CD14-positive monocyte (primary cell): ENCODE measurements at regions not wholly inside any gene's neighbourhood (a gene's known extent, or its start where the extent isn't known, plus 50 kb on each side); places are given as distances from the start of the nearest gene placed in this dataset.

Source experiments
- DNase-seq, 3 donors: peaks; one replicate each; pipeline ENCODE4 v3.0.0-alpha.2; 2011 to 2022
- H2AFZ ChIP-seq: 2 replicates; pipeline ENCODE4 v1.6.0; 2012; ENCODE audit warnings: mild to moderate bottlenecking, low read depth, low read length, inconsistent platforms; ENCODE audit not compliant: insufficient read depth, poor library complexity, severe bottlenecking
- H3K27ac ChIP-seq, 2 donors: 1 replicate in 1 of 2; 2 replicates in 1 of 2; pipeline ENCODE4 v1.5.1; 2012 to 2013; ENCODE audit warnings: low read length in 2 of 2, control low read depth in 1 of 2, inconsistent platforms in 1 of 2, low read depth in 1 of 2, mild to moderate bottlenecking in 1 of 2
- H3K27me3 ChIP-seq, 2 donors: one replicate each; pipeline versions ENCODE4 v1.6.0 to v1.6.1; 2011 to 2013; ENCODE audit warnings: low read length in 2 of 2; ENCODE audit not compliant: control insufficient read depth in 2 of 2, insufficient read depth in 2 of 2
- H3K36me3 ChIP-seq, 2 donors: replicated peaks in 1 of 2; 1 replicate in 1 of 2; 2 replicates in 1 of 2; pipeline versions ENCODE4 v1.5.1 to v1.6.1; 2012 to 2013; ENCODE audit warnings: low read length in 2 of 2, control low read depth in 1 of 2, inconsistent platforms in 1 of 2, mild to moderate bottlenecking in 1 of 2; ENCODE audit not compliant: insufficient read depth in 2 of 2, control insufficient read depth in 1 of 2
- H3K4me1 ChIP-seq, 2 donors: 1 replicate in 1 of 2; 2 replicates in 1 of 2; pipeline versions ENCODE4 v1.5.1 to v1.6.1; 2012 to 2013; ENCODE audit warnings: low read length in 2 of 2, control low read depth in 1 of 2, inconsistent platforms in 1 of 2, mild to moderate bottlenecking in 1 of 2, moderate library complexity in 1 of 2; ENCODE audit not compliant: insufficient read depth in 2 of 2, control insufficient read depth in 1 of 2
- H3K4me2 ChIP-seq: replicated peaks from 2 replicates; pipeline ENCODE3; 2012; ENCODE audit warnings: low read length, moderate library complexity, mild to moderate bottlenecking; ENCODE audit not compliant: poor library complexity, severe bottlenecking; ENCODE audit errors: extremely low read depth
- H3K4me3 ChIP-seq, 3 experiments: fragments of 200-600 bp in 1 of 3; sonication (generic) in 1 of 3; replicated peaks in 1 of 3; 1 replicate in 2 of 3; 2 replicates in 1 of 3; pipeline ENCODE4 v1.5.1; 2011 to 2013; ENCODE audit warnings: low read length in 3 of 3, mild to moderate bottlenecking in 3 of 3, control low read depth in 2 of 3, low read depth in 2 of 3, inconsistent platforms in 1 of 3, moderate library complexity in 1 of 3
- H3K79me2 ChIP-seq: 2 replicates; pipeline ENCODE4 v1.6.0; 2012; ENCODE audit warnings: mild to moderate bottlenecking, control low read depth, inconsistent platforms, low read length, moderate library complexity; ENCODE audit not compliant: insufficient read depth
- H3K9ac ChIP-seq: 2 replicates; pipeline ENCODE4 v1.6.0; 2017; ENCODE audit warnings: low read length, mild to moderate bottlenecking; ENCODE audit not compliant: insufficient read depth, poor library complexity, severe bottlenecking
- H3K9me3 ChIP-seq, 2 donors: replicated peaks in 1 of 2; 1 replicate in 1 of 2; 2 replicates in 1 of 2; pipeline versions ENCODE4 v1.5.1 to v1.6.1; 2012 to 2013; ENCODE audit warnings: low read length in 2 of 2, control low read depth in 1 of 2; ENCODE audit not compliant: control insufficient read depth in 1 of 2, insufficient read depth in 1 of 2
- H4K20me1 ChIP-seq: 2 replicates; pipeline ENCODE4 v1.6.0; 2012; ENCODE audit warnings: mild to moderate bottlenecking, low read length, control low read depth, moderate library complexity; ENCODE audit not compliant: insufficient read depth
- H3K27ac Mint-ChIP-seq, 7 donors: one replicate each; pipeline ENCODE4 v1.8.0; 2020; ENCODE audit warnings: mild to moderate bottlenecking in 7 of 7, mixed read lengths in 7 of 7, moderate library complexity in 6 of 7, inconsistent platforms in 2 of 7
- H3K27me3 Mint-ChIP-seq, 3 donors: one replicate each; pipeline ENCODE4 v1.8.0; 2021 to 2022; ENCODE audit warnings: low read depth in 3 of 3, mild to moderate bottlenecking in 3 of 3, mixed read lengths in 3 of 3, moderate library complexity in 3 of 3, inconsistent platforms in 1 of 3
- H3K36me3 Mint-ChIP-seq, 2 donors: one replicate each; pipeline ENCODE4 v1.8.0; 2020; ENCODE audit warnings: mixed read lengths in 2 of 2, inconsistent platforms in 1 of 2, mild to moderate bottlenecking in 1 of 2
- H3K4me1 Mint-ChIP-seq: one replicate; pipeline ENCODE4 v1.8.0; 2020; ENCODE audit warnings: mild to moderate bottlenecking, mixed read lengths
- H3K4me3 Mint-ChIP-seq, 2 donors: one replicate each; pipeline ENCODE4 v1.8.0; 2020; ENCODE audit warnings: mild to moderate bottlenecking in 2 of 2, mixed read lengths in 2 of 2, moderate library complexity in 1 of 2
- H3K9me3 Mint-ChIP-seq, 7 donors: one replicate each; pipeline ENCODE4 v1.8.0; 2020 to 2022; ENCODE audit warnings: mixed read lengths in 7 of 7, mild to moderate bottlenecking in 6 of 7, moderate library complexity in 6 of 7, inconsistent platforms in 2 of 7
- WGBS: methylation state at CpG from one replicate; pipeline ENCODE4 v1.1.5; 2013; ENCODE audit warnings: missing lambda C conversion rate; ENCODE audit not compliant: insufficient coverage; 5-methylcytosine and 5-hydroxymethylcytosine counted together
- intact Hi-C, 2 donors: fragments of 100-400 bp; cut with micrococcal nuclease; formaldehyde crosslinking; loops; one replicate each; pipeline versions ENCODE4 v1.15.0 to v1.15.1; 2023
- TF ChIP-seq, protein P1 (sequence below): fragments of 200-600 bp; IDR thresholded peaks from one replicate; pipeline ENCODE4 v1.8.0; 2022; ENCODE audit warnings: antibody characterized with exemption, mild to moderate bottlenecking

DNA sequence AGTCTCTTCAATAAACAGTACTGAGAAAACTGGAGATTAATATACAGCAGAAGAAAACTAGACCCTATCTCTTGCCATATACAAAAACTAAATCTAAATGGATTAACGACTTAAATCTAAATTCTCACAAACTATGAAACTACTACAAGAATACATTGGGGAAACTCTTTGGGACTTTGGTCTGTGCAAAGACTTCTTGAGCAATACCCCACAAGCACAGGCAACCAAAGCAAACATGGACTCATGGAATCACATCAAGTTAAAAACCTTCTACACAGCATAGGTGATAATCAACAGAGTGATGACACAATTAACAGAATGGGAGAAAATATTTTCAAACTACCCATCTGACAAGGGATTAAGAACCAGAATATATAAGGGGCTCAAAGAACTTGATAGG lies 848.2 kb upstream of the NRXN1 start:
- H3K4me3 Mint-ChIP-seq = no peak overlapping the region
- Histone ChIP-seq H3K27ac (no peak overlapping the region), H3K79me2 (no peaks in the 10 kb centered on the region), H3K9me3 (peaks cover 14 to 18% of the 10 kb centered on the region in 2 donors), H2AFZ (no peak overlapping the region), H4K20me1 (no peaks in the 10 kb centered on the region), H3K27me3 (no peaks in the 10 kb centered on the region), H3K4me2 (no peak overlapping the region), H3K9ac (no peak overlapping the region), H3K4me1 (no peaks in the 10 kb centered on the region), H3K4me3 (no peak overlapping the region), H3K36me3 (no peaks in the 10 kb centered on the region)
- TF ChIP-seq, protein P1, sequence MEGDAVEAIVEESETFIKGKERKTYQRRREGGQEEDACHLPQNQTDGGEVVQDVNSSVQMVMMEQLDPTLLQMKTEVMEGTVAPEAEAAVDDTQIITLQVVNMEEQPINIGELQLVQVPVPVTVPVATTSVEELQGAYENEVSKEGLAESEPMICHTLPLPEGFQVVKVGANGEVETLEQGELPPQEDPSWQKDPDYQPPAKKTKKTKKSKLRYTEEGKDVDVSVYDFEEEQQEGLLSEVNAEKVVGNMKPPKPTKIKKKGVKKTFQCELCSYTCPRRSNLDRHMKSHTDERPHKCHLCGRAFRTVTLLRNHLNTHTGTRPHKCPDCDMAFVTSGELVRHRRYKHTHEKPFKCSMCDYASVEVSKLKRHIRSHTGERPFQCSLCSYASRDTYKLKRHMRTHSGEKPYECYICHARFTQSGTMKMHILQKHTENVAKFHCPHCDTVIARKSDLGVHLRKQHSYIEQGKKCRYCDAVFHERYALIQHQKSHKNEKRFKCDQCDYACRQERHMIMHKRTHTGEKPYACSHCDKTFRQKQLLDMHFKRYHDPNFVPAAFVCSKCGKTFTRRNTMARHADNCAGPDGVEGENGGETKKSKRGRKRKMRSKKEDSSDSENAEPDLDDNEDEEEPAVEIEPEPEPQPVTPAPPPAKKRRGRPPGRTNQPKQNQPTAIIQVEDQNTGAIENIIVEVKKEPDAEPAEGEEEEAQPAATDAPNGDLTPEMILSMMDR = no peak
- peaks cover 0 to 1% (median 1%) of the 10 kb centered on the region in 3 donors for H3K27me3 Mint-ChIP-seq
- intact Hi-C loops = no loop called here
- no peaks in the 10 kb centered on the region for H3K36me3 Mint-ChIP-seq
- H3K27ac Mint-ChIP-seq = no peak overlapping the region
- DNase-seq = no peak
- peaks cover 0 to 23% (median 13%) of the 10 kb centered on the region in 7 donors for H3K9me3 Mint-ChIP-seq
- whole genome bisulfite sequencing = 67% methylated on average over 1 of the region's 1 CpG
- no peaks in the 10 kb centered on the region for H3K4me1 Mint-ChIP-seq

DNA sequence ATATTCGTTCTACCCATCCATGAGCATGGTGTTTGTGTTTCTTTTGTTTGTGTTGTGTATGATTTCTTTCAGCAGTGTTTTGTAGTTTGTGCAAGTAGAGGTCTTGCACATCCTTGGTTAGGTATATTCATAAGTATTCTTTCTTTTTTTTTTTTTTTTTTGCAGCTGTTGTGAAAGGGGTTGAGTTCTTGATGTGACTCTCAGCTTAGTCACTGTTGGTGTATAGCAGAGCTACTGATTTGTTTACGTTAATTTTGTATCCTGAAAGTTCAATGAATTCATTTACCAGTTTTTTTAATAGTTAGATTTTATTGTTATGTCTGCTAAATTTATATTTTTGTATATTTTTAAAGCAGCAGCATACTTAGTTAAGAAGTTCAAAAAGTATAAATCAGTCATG lies 834.4 kb upstream of the NRXN1 start:
- Mint-ChIP-seq H3K9me3 (peaks cover 2 to 9% (median 7%) of the 10 kb centered on the region in 7 donors), H3K27me3 (no peaks in the 10 kb centered on the region), H3K27ac (no peak overlapping the region), H3K4me3 (no peak overlapping the region), H3K36me3 (no peaks in the 10 kb centered on the region), H3K4me1 (no peaks in the 10 kb centered on the region)
- no peak overlapping the region for H3K4me2 ChIP-seq
- H4K20me1 ChIP-seq = no peaks in the 10 kb centered on the region
- no peak overlapping the region for H3K9ac ChIP-seq
- TF ChIP-seq, protein P1 = no peak
- intact Hi-C loops = no loop called here
- DNase-seq = no peak
- H2AFZ ChIP-seq = no peak overlapping the region
- H3K79me2 ChIP-seq = no peaks in the 10 kb centered on the region
- WGBS = no CpG with 5 or more reads among the region's 2 CpGs
- no peaks in the 10 kb centered on the region for H3K36me3 ChIP-seq
- H3K27me3 ChIP-seq = no peaks in the 10 kb centered on the region
- no peak overlapping the region for H3K27ac ChIP-seq
- H3K4me1 ChIP-seq = no peaks in the 10 kb centered on the region
- H3K4me3 ChIP-seq = no peak overlapping the region
- peaks cover 0 to 3% of the 10 kb centered on the region in 2 donors for H3K9me3 ChIP-seq
